Adipocyte (in vitro differentiated cells): ENCODE measurements at regions not wholly inside any gene's neighbourhood (a gene's known extent, or its start where the extent isn't known, plus 50 kb on each side); places are given as distances from the start of the nearest gene placed in this dataset.

Source experiments
- DNase-seq: peaks from one replicate; pipeline ENCODE4 v3.0.0-alpha.2; 2015; ENCODE audit warnings: low read depth
- H3K27me3 ChIP-seq: replicated peaks from 2 replicates; pipeline ENCODE4 v1.7.0; 2013; ENCODE audit warnings: mild to moderate bottlenecking, low read length, moderate library complexity; ENCODE audit not compliant: control insufficient read depth, insufficient read depth
- H3K36me3 ChIP-seq: 2 replicates; pipeline ENCODE4 v1.7.0; 2013; ENCODE audit warnings: low read length, mild to moderate bottlenecking, moderate library complexity; ENCODE audit not compliant: control insufficient read depth, insufficient read depth, severe bottlenecking
- H3K4me1 ChIP-seq: 2 replicates; pipeline ENCODE4 v1.7.0; 2013; ENCODE audit warnings: mild to moderate bottlenecking, low read length, moderate library complexity; ENCODE audit not compliant: control insufficient read depth, insufficient read depth
- H3K4me3 ChIP-seq: 2 replicates; pipeline ENCODE4 v1.7.0; 2013; ENCODE audit warnings: mild to moderate bottlenecking, low read length, moderate library complexity
- H3K9ac ChIP-seq: 2 replicates; pipeline ENCODE4 v1.7.0; 2013; ENCODE audit warnings: mild to moderate bottlenecking, low read length, moderate library complexity
- H3K9me3 ChIP-seq: 2 replicates; pipeline ENCODE4 v1.7.0; 2013; ENCODE audit warnings: mild to moderate bottlenecking, low read length, moderate library complexity; ENCODE audit not compliant: control insufficient read depth

GRCh38 chr5:135129307-135129706, 95.3 kb upstream of the PITX1 start:
- Histone ChIP-seq H3K27me3 (no peaks in the 10 kb centered on the region), H3K9me3 (no peaks in the 10 kb centered on the region), H3K4me3 (no peak overlapping the region), H3K4me1 (peaks cover 6% of the 10 kb centered on the region), H3K36me3 (no peaks in the 10 kb centered on the region), H3K9ac (no peak overlapping the region)
- DNase-seq: no peak

GRCh38 chr5:135128361-135128760, 94.3 kb upstream of the PITX1 start:
- H3K4me3 ChIP-seq: no peak overlapping the region
- H3K36me3 ChIP-seq: no peaks in the 10 kb centered on the region
- H3K27me3 ChIP-seq: no peaks in the 10 kb centered on the region
- no peak for DNase-seq
- H3K9ac ChIP-seq: no peak overlapping the region
- no peaks in the 10 kb centered on the region for H3K9me3 ChIP-seq
- peaks cover 6% of the 10 kb centered on the region for H3K4me1 ChIP-seq

- peaks cover 7% of the 10 kb centered on the region for H3K27me3 ChIP-seq
- peaks cover 6% of the 10 kb centered on the region for H3K4me1 ChIP-seq
- no peaks in the 10 kb centered on the region for H3K9me3 ChIP-seq
- H3K4me3 ChIP-seq: no peak overlapping the region
- H3K9ac ChIP-seq: no peak overlapping the region
- H3K36me3 ChIP-seq: no peaks in the 10 kb centered on the region
- peak; percentile 90 for DNase-seq
Measured at GRCh38 chr5:135127439-135128240, 93.6 kb upstream of the PITX1 start.

- Histone ChIP-seq H3K9me3 (no peaks in the 10 kb centered on the region), H3K36me3 (no peaks in the 10 kb centered on the region), H3K4me3 (no peak overlapping the region), H3K27me3 (peaks cover 7% of the 10 kb centered on the region), H3K4me1 (peaks cover 6% of the 10 kb centered on the region), H3K9ac (no peak overlapping the region)
- DNase-seq: no peak
Measured at GRCh38 chr5:135126688-135127438, 92.8 kb upstream of the PITX1 start.

GRCh38 chr5:135124724-135125123, 90.7 kb upstream of the PITX1 start:
- H3K9ac ChIP-seq: no peak overlapping the region
- no peaks in the 10 kb centered on the region for H3K36me3 ChIP-seq
- peaks cover 6% of the 10 kb centered on the region for H3K4me1 ChIP-seq
- no peaks in the 10 kb centered on the region for H3K9me3 ChIP-seq
- DNase-seq: no peak
- peaks cover 11% of the 10 kb centered on the region for H3K27me3 ChIP-seq
- H3K4me3 ChIP-seq: no peak overlapping the region

- peak; percentile 28 for DNase-seq
- H3K9ac ChIP-seq: no peak overlapping the region
- no peak overlapping the region for H3K4me3 ChIP-seq
- peaks cover 6% of the 10 kb centered on the region for H3K4me1 ChIP-seq
- H3K9me3 ChIP-seq: no peaks in the 10 kb centered on the region
- H3K27me3 ChIP-seq: peaks cover 16% of the 10 kb centered on the region
- H3K36me3 ChIP-seq: no peaks in the 10 kb centered on the region
Measured at GRCh38 chr5:135124128-135124527, 90.1 kb upstream of the PITX1 start.

GRCh38 chr5:135122797-135123196, 88.8 kb upstream of the PITX1 start:
- no peak for DNase-seq
- Histone ChIP-seq H3K27me3 (peaks cover 21% of the 10 kb centered on the region), H3K4me3 (no peak overlapping the region), H3K9ac (no peak overlapping the region), H3K9me3 (no peaks in the 10 kb centered on the region), H3K4me1 (peaks cover 6% of the 10 kb centered on the region), H3K36me3 (no peaks in the 10 kb centered on the region)

- DNase-seq: no peak
- H3K9me3 ChIP-seq: no peaks in the 10 kb centered on the region
- H3K9ac ChIP-seq: no peak overlapping the region
Measured at GRCh38 chr5:135120951-135121350, 86.9 kb upstream of the PITX1 start.

GRCh38 chr5:135119481-135119880, 85.5 kb upstream of the PITX1 start:
- H3K9me3 ChIP-seq: no peaks in the 10 kb centered on the region
- no peaks in the 10 kb centered on the region for H3K4me1 ChIP-seq
- no peak overlapping the region for H3K4me3 ChIP-seq
- no peak for DNase-seq
- H3K36me3 ChIP-seq: no peaks in the 10 kb centered on the region
- H3K27me3 ChIP-seq: peaks cover 26% of the 10 kb centered on the region
- H3K9ac ChIP-seq: no peak overlapping the region

More at GRCh38 chr5:135120951-135121350, 86.9 kb upstream of the PITX1 start:
- no peaks in the 10 kb centered on the region for H3K4me1 ChIP-seq
- no peak overlapping the region for H3K4me3 ChIP-seq
- no peaks in the 10 kb centered on the region for H3K36me3 ChIP-seq
- H3K27me3 ChIP-seq: peaks cover 21% of the 10 kb centered on the region

GRCh38 chr5:135117590-135117989, 83.6 kb upstream of the PITX1 start:
- no peak overlapping the region for H3K4me3 ChIP-seq
- no peaks in the 10 kb centered on the region for H3K36me3 ChIP-seq
- DNase-seq: no peak
- no peak overlapping the region for H3K9ac ChIP-seq
- no peaks in the 10 kb centered on the region for H3K9me3 ChIP-seq
- peaks cover 23% of the 10 kb centered on the region for H3K27me3 ChIP-seq
- no peaks in the 10 kb centered on the region for H3K4me1 ChIP-seq

GRCh38 chr5:135116160-135116561, 82.1 kb upstream of the PITX1 start:
- Histone ChIP-seq H3K4me1 (no peaks in the 10 kb centered on the region), H3K9ac (no peak overlapping the region), H3K36me3 (no peaks in the 10 kb centered on the region), H3K9me3 (no peaks in the 10 kb centered on the region), H3K4me3 (no peak overlapping the region), H3K27me3 (peaks cover 38% of the 10 kb centered on the region)
- no peak for DNase-seq
